Stimulated activated CD8-positive, alpha-beta memory T cell treated with anti-CD3 and anti-CD28 coated beads, Interleukin-7, amount 100 ng/mL, for 4 hours (primary cell): ENCODE measurements at regions not wholly inside any gene's neighbourhood (a gene's known extent, or its start where the extent isn't known, plus 50 kb on each side); places are given as distances from the start of the nearest gene placed in this dataset.
"Not testable (repeated sequence)": the region's sequence is repeated elsewhere in the genome, so short reads cannot be mapped to it uniquely, and the experiment has no call there.

Experiments
- DNase-seq, 2 donors: peaks; one replicate each; pipeline ENCODE4 v3.0.0-alpha.2; 2020; ENCODE audit warnings: low read depth in 2 of 2

GRCh38 chr2:133878326-133878725 is 310.1 kb upstream of the NCKAP5 start:
- DNase-seq, result no peak

- DNase-seq, result no peak
Observed at GRCh38 chr2:133879703-133880102, 311.4 kb upstream of the NCKAP5 start.

- DNase-seq, result not testable (repeated sequence)
Observed at GRCh38 chr2:133882159-133882558, 313.9 kb upstream of the NCKAP5 start.

- DNase-seq, result no peak
Observed at GRCh38 chr2:133884739-133885381, 316.6 kb upstream of the NCKAP5 start.

GRCh38 chr2:133885847-133886246 is 317.6 kb upstream of the NCKAP5 start:
- DNase-seq, result no peak

- DNase-seq, result peak in 1 of 2 donors; percentile 8
Observed at GRCh38 chr2:133886735-133887675, 318.7 kb upstream of the NCKAP5 start.

- DNase-seq, result no peak
Observed at GRCh38 chr2:133887676-133888040, 319.4 kb upstream of the NCKAP5 start.

- no peak for DNase-seq
Observed at GRCh38 chr2:133888107-133888506, 319.8 kb upstream of the NCKAP5 start.

- DNase-seq, result no peak
Observed at GRCh38 chr2:133888621-133889219, 320.5 kb upstream of the NCKAP5 start.

- DNase-seq, result no peak
Observed at GRCh38 chr2:133892352-133892913, 324.2 kb upstream of the NCKAP5 start.

- no peak for DNase-seq
Observed at GRCh38 chr2:133894429-133894828, 326.2 kb upstream of the NCKAP5 start.

- DNase-seq, result not testable (repeated sequence)
Observed at GRCh38 chr2:133897838-133898237, 329.6 kb upstream of the NCKAP5 start.

GRCh38 chr2:133900909-133901308 is 332.6 kb upstream of the NCKAP5 start:
- no peak for DNase-seq

GRCh38 chr2:133906396-133906795 is 338.1 kb upstream of the NCKAP5 start:
- DNase-seq, result no peak

GRCh38 chr2:133906926-133907325 is 338.7 kb upstream of the NCKAP5 start:
- DNase-seq, result no peak

- DNase-seq, result no peak
Observed at GRCh38 chr2:133908171-133908570, 339.9 kb upstream of the NCKAP5 start.

- DNase-seq, result no peak
Observed at GRCh38 chr2:133918141-133918540, 335.7 kb upstream of the MGAT5 start.

- DNase-seq, result no peak
Observed at GRCh38 chr2:133919285-133919684, 334.6 kb upstream of the MGAT5 start.

- DNase-seq, result no peak
Observed at GRCh38 chr2:133927894-133928293, 326.0 kb upstream of the MGAT5 start.

- no peak for DNase-seq
Observed at GRCh38 chr2:133936096-133936495, 317.8 kb upstream of the MGAT5 start.

GRCh38 chr2:133936601-133937000 is 317.3 kb upstream of the MGAT5 start:
- no peak for DNase-seq

GRCh38 chr2:133937669-133938068 is 316.2 kb upstream of the MGAT5 start:
- no peak for DNase-seq
